HCT116 (cell line): ENCODE measurements at regions not wholly inside any gene's neighbourhood (a gene's known extent, or its start where the extent isn't known, plus 50 kb on each side); places are given as distances from the start of the nearest gene placed in this dataset.

ENCODE experiments used
- ATAC-seq: fragments of 200-7000 bp; cut with Tn5 transposase; 2 replicates; pipeline ENCODE4 v1.9.1; 2020; ENCODE audit warnings: mild to moderate bottlenecking, moderate library complexity
- BruUV-seq: library from RNA; stranded (reverse); fragments of 400-500 nt; replicated peaks from 2 replicates; lab custom pipeline; 2021; lab: Mats Ljungman, UMichigan
- CTCF ChIA-PET: fragments of 300-600 bp; sonication (Branson Sonifier 250); formaldehyde crosslinking; loops from one replicate; lab custom pipeline; 2021; ENCODE audit warnings: antibody characterized with exemption; lab: Charles Lee
- POLR2A ChIA-PET: fragments of 300-600, 350-600 bp; sonication (Branson Sonifier 250); formaldehyde crosslinking; loops from one replicate; lab custom pipeline; 2021; ENCODE audit warnings: antibody characterized with exemption; lab: Charles Lee
- RAD21 ChIA-PET, 2 experiments: fragments of 300-600 bp; sonication (Branson Sonifier 250); formaldehyde crosslinking; loops; one replicate each; lab custom pipeline; 2023; ENCODE audit warnings: low total read pairs in 2 of 2; ENCODE audit not compliant: uncharacterized antibody in 2 of 2, unreplicated experiment in 2 of 2, low non-redundant PET in 1 of 2; lab: Charles Lee
- DNase-seq: peaks from one replicate; pipeline ENCODE4 v3.0.0-alpha.2; 2010; ENCODE audit warnings: low read depth, low spot score
- H2AFZ ChIP-seq: fragments of 200-600 bp; shearing (Covaris generic), sonication (generic); 2 replicates; pipeline ENCODE4 v1.6.1; 2017; ENCODE audit warnings: low read depth, mixed run types, mixed read lengths, antibody characterized with exemption, low read length; ENCODE audit not compliant: poor library complexity, severe bottlenecking
- H3K27ac ChIP-seq: 2 replicates; pipeline ENCODE4 v1.5.1; 2012; ENCODE audit warnings: low read depth, low read length
- H3K27me3 ChIP-seq: fragments of 200-600 bp; sonication (generic); 2 replicates; pipeline ENCODE4 v1.6.1; 2016; ENCODE audit warnings: mixed run types, low read length, mixed read lengths; ENCODE audit not compliant: insufficient read depth
- H3K36me3 ChIP-seq, 2 experiments: fragments of 200-500 bp in 1 of 2; fragments of 200-600 bp in 1 of 2; sonication (Bioruptor generic) in 1 of 2; sonication (generic) in 1 of 2; 2 replicates each; pipeline versions ENCODE4 v1.5.1 to v1.6.1; 2014 to 2016; ENCODE audit warnings: low read length in 2 of 2, inconsistent platforms in 1 of 2, mixed read lengths in 1 of 2, mixed run types in 1 of 2; ENCODE audit not compliant: insufficient read depth in 2 of 2, control insufficient read depth in 1 of 2
- H3K4me1 ChIP-seq, 2 experiments: fragments of 200-600 bp in 1 of 2; sonication (generic) in 1 of 2; 2 replicates each; pipeline versions ENCODE4 v1.5.1 to v1.6.1; 2012 to 2017; ENCODE audit warnings: low read length in 2 of 2, inconsistent platforms in 1 of 2, mild to moderate bottlenecking in 1 of 2, mixed read lengths in 1 of 2, mixed run types in 1 of 2, moderate library complexity in 1 of 2; ENCODE audit not compliant: insufficient read depth in 2 of 2, control insufficient read depth in 1 of 2
- H3K4me2 ChIP-seq: fragments of 200-600 bp; sonication (generic); 2 replicates; pipeline ENCODE4 v1.6.1; 2017; ENCODE audit warnings: mixed run types, low read length, mixed read lengths
- H3K4me3 ChIP-seq, 2 experiments: fragments of 200-600 bp in 1 of 2; sonication (generic) in 1 of 2; replicated peaks in 1 of 2; 2 replicates each; pipeline ENCODE4 v1.5.1; 2011 to 2016; ENCODE audit warnings: low read length in 2 of 2, control low read depth in 1 of 2, low read depth in 1 of 2, mild to moderate bottlenecking in 1 of 2, mixed read lengths in 1 of 2, mixed run types in 1 of 2
- H3K79me2 ChIP-seq: fragments of 200-600 bp; sonication (generic); 2 replicates; pipeline ENCODE4 v1.6.1; 2017; ENCODE audit warnings: mild to moderate bottlenecking, mixed run types, low read length, moderate library complexity, mixed read lengths; ENCODE audit not compliant: insufficient read depth
- H3K9ac ChIP-seq: fragments of 200-600 bp; sonication (generic); 2 replicates; pipeline ENCODE4 v1.6.1; 2016; ENCODE audit warnings: low read length, mixed read lengths
- H3K9me2 ChIP-seq: fragments of 200-600 bp; sonication (generic), shearing (Covaris generic); 2 replicates; pipeline ENCODE4 v1.6.1; 2017; ENCODE audit warnings: mixed run types, mild to moderate bottlenecking, moderate library complexity; ENCODE audit not compliant: insufficient read depth
- H3K9me3 ChIP-seq, 2 experiments: fragments of 200-500 bp in 1 of 2; fragments of 200-600 bp in 1 of 2; sonication (Bioruptor generic) in 1 of 2; sonication (generic) in 1 of 2; 2 replicates each; pipeline ENCODE4 v1.6.1; 2014 to 2017; ENCODE audit warnings: low read length in 2 of 2, mixed read lengths in 2 of 2, inconsistent platforms in 1 of 2, low read depth in 1 of 2, mild to moderate bottlenecking in 1 of 2, mixed run types in 1 of 2, moderate library complexity in 1 of 2; ENCODE audit not compliant: control insufficient read depth in 1 of 2, insufficient read depth in 1 of 2
- H4K20me1 ChIP-seq: fragments of 200-600 bp; sonication (generic), shearing (Covaris generic); 2 replicates; pipeline ENCODE4 v1.6.1; 2017; ENCODE audit warnings: mixed run types, mild to moderate bottlenecking, moderate library complexity; ENCODE audit not compliant: insufficient read depth
- CEBPB ChIP-seq: IDR thresholded peaks from 2 replicates; pipeline ENCODE4 v1.6.1; 2012; ENCODE audit warnings: low read depth
- CTCF ChIP-seq, 3 experiments: fragments of 200-600 bp in 1 of 3; sonication (generic) in 1 of 3; IDR thresholded peaks in 2 of 3; conservative IDR thresholded peaks in 1 of 3; 2 replicates each; pipeline ENCODE4 v1.5.1; 2012 to 2017; ENCODE audit warnings: low read depth in 2 of 3, low read length in 2 of 3, antibody characterized with exemption in 1 of 3, borderline replicate concordance in 1 of 3, control low read depth in 1 of 3, mild to moderate bottlenecking in 1 of 3, mixed read lengths in 1 of 3, mixed run types in 1 of 3, moderate library complexity in 1 of 3; ENCODE audit not compliant: insufficient read depth in 1 of 3
- EZH2phosphoT487 ChIP-seq: fragments of 200-600 bp; IDR thresholded peaks from 2 replicates; pipeline ENCODE4 v1.6.1; 2018; ENCODE audit warnings: antibody characterized with exemption, borderline replicate concordance
- JUND ChIP-seq: IDR thresholded peaks from 2 replicates; pipeline ENCODE4 v1.6.1; 2012
- MAX ChIP-seq: IDR thresholded peaks from 2 replicates; pipeline ENCODE4 v1.6.1; 2012
- RAD21 ChIP-seq: IDR thresholded peaks from 2 replicates; pipeline ENCODE4 v1.6.1; 2012; ENCODE audit warnings: low read depth, mild to moderate bottlenecking
- SIN3A ChIP-seq: IDR thresholded peaks from 2 replicates; pipeline ENCODE4 v1.6.1; 2012; ENCODE audit warnings: low read depth
- SP1 ChIP-seq: IDR thresholded peaks from 2 replicates; pipeline ENCODE4 v1.6.1; 2012; ENCODE audit warnings: low read depth
- ZFX ChIP-seq: fragments of 450-650 bp; IDR thresholded peaks from 2 replicates; pipeline ENCODE4 v1.6.1; 2017
- intact Hi-C: fragments of 100-400 bp; cut with micrococcal nuclease; formaldehyde crosslinking; loops from 2 replicates; pipeline ENCODE4 v1.10.0; 2022

GRCh38 chr1:162939035-162939434 is 78.1 kb upstream of the CCDC190 start:
- ATAC-seq (peak; percentile 85), DNase-seq (no peak)
- Histone ChIP-seq H2AFZ (no peak overlapping the region), H3K9ac (no peak overlapping the region), H3K9me2 (no peaks in the 10 kb centered on the region), H3K9me3 (no peaks in the 10 kb centered on the region), H3K27ac (no peak overlapping the region), H3K4me3 (no peak overlapping the region), H4K20me1 (no peaks in the 10 kb centered on the region), H3K79me2 (no peaks in the 10 kb centered on the region), H3K4me2 (no peak overlapping the region), H3K4me1 (no peaks in the 10 kb centered on the region), H3K27me3 (no peaks in the 10 kb centered on the region), H3K36me3 (no peaks in the 10 kb centered on the region)
- intact Hi-C loops, result no loop called here
- ChIA-PET POLR2A (no interaction called here), CTCF (no interaction called here), RAD21 (no interaction called here)
- no TSS peak for BruUV-seq
- TF ChIP-seq ZFX (no peak), CTCF (IDR thresholded peaks at IDR 0.05 in 2 of 3, conservative IDR thresholded peaks at IDR 0.05 in 1 of 3; ENCODE audit: borderline replicate concordance in 1 of 3, insufficient read depth in 1 of 3, low read depth in 2 of 3, low read length in 2 of 3) (peak; percentile 11 to 35 (median 31); a peak in 3 of 6 replicates), RAD21 (peak; percentile 45), CEBPB (no peak), SP1 (no peak), MAX (no peak)

- no peak overlapping the region for H3K27ac ChIP-seq
- no TSS peak for BruUV-seq
- no peaks in the 10 kb centered on the region for H3K36me3 ChIP-seq
- no peak overlapping the region for H3K9ac ChIP-seq
- H3K79me2 ChIP-seq, result no peaks in the 10 kb centered on the region
- no peak overlapping the region for H3K4me2 ChIP-seq
- CTCF ChIA-PET, result no interaction called here
- H2AFZ ChIP-seq, result no peak overlapping the region
- intact Hi-C loops, result no loop called here
- DNase-seq (no peak), ATAC-seq (no peak)
- no peaks in the 10 kb centered on the region for H3K4me1 ChIP-seq
- TF ChIP-seq EZH2phosphoT487, result no peak
- no peak for TF ChIP-seq SP1
- no peak for TF ChIP-seq MAX
- no peak for TF ChIP-seq SIN3A
- TF ChIP-seq ZFX, result no peak
- TF ChIP-seq CEBPB, result no peak
- TF ChIP-seq JUND, result no peak
- TF ChIP-seq RAD21, result no peak
- no peaks in the 10 kb centered on the region for H3K27me3 ChIP-seq
- no peak overlapping the region for H3K4me3 ChIP-seq
- no peaks in the 10 kb centered on the region for H4K20me1 ChIP-seq
- POLR2A ChIA-PET, result no interaction called here
- no peaks in the 10 kb centered on the region for H3K9me3 ChIP-seq
- RAD21 ChIA-PET, result no interaction called here
- H3K9me2 ChIP-seq, result no peaks in the 10 kb centered on the region
Observed at GRCh38 chr1:162937716-162938395, 76.9 kb upstream of the CCDC190 start.
